Esophagus squamous epithelium (tissue), 4 donors: ENCODE measurements at regions not wholly inside any gene's neighbourhood (a gene's known extent, or its start where the extent isn't known, plus 50 kb on each side); places are given as distances from the start of the nearest gene placed in this dataset.

Experiments used
- CTCF ChIP-seq, 6 experiments: fragments of 450-650 bp in 4 of 6; fragments of 200-600 bp in 2 of 6; sonication (generic) in 2 of 6; IDR thresholded peaks; one replicate each; pipeline ENCODE4 v1.5.1; 2016 to 2019; ENCODE audit warnings: antibody characterized with exemption in 6 of 6, mild to moderate bottlenecking in 4 of 6, moderate library complexity in 4 of 6
- POLR2A ChIP-seq, 4 donors: fragments of 450-650 bp; IDR thresholded peaks; one replicate each; pipeline ENCODE4 v1.6.1; 2017; ENCODE audit warnings: antibody characterized with exemption in 4 of 4, mild to moderate bottlenecking in 4 of 4, moderate library complexity in 3 of 4

DNA sequence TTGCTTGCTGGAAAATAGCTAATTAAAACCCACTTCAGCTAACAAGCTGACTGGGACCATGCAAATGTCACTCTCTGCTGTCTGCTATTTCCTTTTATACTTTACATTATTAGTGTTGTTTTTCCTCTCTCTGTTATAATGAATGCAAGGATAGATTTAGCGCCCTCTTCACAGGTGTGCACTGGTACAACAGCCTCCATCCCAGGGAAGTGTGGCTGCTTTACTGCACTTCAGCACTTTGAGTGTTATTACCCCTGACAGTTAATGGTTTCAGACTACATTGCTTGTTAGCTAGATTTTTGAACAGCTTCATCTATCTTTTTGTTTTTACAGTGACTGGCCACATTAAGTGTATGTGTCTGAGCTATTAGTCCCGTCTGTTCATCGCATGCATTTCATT lies 405.7 kb downstream of the RNF144B start:
- TF ChIP-seq CTCF (IDR thresholded peaks at IDR 0.05): no peak
- TF ChIP-seq POLR2A (IDR thresholded peaks at IDR 0.05): no peak
